ENCODE measurements at regions not wholly inside any gene's neighbourhood (a gene's known extent, or its start where the extent isn't known, plus 50 kb on each side); places are given as distances from the start of the nearest gene placed in this dataset.

DNA sequence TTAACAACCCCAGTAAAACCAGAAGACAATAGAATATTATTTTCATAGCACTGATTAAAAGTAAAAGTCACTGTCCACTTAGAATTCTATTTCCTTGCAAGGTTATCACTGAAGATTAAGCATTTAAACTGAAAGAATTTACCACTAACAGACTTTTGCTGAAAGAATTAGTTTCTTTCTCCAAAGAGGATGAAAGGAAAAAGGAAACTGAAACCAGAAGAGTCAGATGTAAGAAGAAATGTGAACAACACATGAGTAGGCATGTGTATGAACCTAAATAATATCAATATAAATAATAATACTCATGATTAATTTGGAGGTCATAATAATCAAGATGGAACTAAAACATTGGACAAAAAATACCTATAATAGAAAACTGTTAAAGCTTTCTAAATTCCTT, 82.4 kb upstream of the KLHL29 start:
- TF ChIP-seq, protein P1, sequence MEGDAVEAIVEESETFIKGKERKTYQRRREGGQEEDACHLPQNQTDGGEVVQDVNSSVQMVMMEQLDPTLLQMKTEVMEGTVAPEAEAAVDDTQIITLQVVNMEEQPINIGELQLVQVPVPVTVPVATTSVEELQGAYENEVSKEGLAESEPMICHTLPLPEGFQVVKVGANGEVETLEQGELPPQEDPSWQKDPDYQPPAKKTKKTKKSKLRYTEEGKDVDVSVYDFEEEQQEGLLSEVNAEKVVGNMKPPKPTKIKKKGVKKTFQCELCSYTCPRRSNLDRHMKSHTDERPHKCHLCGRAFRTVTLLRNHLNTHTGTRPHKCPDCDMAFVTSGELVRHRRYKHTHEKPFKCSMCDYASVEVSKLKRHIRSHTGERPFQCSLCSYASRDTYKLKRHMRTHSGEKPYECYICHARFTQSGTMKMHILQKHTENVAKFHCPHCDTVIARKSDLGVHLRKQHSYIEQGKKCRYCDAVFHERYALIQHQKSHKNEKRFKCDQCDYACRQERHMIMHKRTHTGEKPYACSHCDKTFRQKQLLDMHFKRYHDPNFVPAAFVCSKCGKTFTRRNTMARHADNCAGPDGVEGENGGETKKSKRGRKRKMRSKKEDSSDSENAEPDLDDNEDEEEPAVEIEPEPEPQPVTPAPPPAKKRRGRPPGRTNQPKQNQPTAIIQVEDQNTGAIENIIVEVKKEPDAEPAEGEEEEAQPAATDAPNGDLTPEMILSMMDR (IDR thresholded peaks at IDR 0.05), result no peak
- TF ChIP-seq POLR2A (IDR thresholded peaks at IDR 0.05), result no peak

Measured in heart left ventricle (tissue), 13 donors.